GM13976 (cell line): ENCODE measurements at regions not wholly inside any gene's neighbourhood (a gene's known extent, or its start where the extent isn't known, plus 50 kb on each side); places are given as distances from the start of the nearest gene placed in this dataset.

Source experiments
- DNase-seq: peaks from one replicate; pipeline ENCODE4 v3.0.0; 2012; ENCODE audit warnings: low spot score
- in situ Hi-C: fragments of 300-500 bp; cut with MboI; formaldehyde crosslinking; loops from one replicate; pipeline ENCODE4 v1.12.0; 2022; ENCODE audit warnings: low sequenced_read_pairs, mixed read lengths, inconsistent platforms; ENCODE audit not compliant: unreplicated experiment
- TF ChIP-seq, protein P1 (sequence below): IDR thresholded peaks from 2 replicates; pipeline ENCODE4 v1.5.1; 2012; ENCODE audit warnings: borderline replicate concordance, mild to moderate bottlenecking; ENCODE audit not compliant: insufficient read depth; ENCODE audit errors: extremely low read depth, missing control alignments, control extremely low read depth

DNA sequence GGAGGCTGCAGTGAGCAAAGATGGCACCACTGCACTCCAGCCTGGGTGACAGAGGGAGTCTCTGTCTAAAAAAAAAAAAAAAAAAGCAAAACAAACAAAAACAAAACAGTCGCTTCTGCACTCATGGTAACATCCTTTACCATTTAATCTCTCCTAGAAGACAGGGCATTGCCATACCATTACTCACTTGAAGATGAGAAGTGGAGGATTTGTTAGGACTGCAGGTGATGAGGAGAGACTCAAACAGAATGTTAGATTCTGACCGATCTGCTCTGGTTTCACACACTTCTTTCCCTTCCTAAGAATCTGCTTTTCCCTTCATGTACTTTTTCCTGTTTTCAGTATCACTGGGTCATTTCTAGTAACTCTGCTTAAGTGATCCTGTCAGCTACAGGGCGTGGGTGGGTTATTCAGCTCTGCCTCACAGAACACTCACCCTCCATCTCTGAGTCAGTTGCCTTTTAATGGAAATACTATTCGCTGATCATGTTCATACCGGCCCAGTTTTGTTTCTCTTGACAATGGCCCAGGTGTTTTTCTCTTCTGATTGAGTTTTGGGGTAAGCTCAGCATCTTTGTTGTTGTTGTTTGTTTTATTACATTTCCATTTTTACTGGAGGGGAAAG lies 148.0 kb upstream of the ERG start:
- in situ Hi-C loops, result no loop called here
- DNase-seq, result no peak
- TF ChIP-seq, protein P1, sequence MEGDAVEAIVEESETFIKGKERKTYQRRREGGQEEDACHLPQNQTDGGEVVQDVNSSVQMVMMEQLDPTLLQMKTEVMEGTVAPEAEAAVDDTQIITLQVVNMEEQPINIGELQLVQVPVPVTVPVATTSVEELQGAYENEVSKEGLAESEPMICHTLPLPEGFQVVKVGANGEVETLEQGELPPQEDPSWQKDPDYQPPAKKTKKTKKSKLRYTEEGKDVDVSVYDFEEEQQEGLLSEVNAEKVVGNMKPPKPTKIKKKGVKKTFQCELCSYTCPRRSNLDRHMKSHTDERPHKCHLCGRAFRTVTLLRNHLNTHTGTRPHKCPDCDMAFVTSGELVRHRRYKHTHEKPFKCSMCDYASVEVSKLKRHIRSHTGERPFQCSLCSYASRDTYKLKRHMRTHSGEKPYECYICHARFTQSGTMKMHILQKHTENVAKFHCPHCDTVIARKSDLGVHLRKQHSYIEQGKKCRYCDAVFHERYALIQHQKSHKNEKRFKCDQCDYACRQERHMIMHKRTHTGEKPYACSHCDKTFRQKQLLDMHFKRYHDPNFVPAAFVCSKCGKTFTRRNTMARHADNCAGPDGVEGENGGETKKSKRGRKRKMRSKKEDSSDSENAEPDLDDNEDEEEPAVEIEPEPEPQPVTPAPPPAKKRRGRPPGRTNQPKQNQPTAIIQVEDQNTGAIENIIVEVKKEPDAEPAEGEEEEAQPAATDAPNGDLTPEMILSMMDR, result no peak

DNA sequence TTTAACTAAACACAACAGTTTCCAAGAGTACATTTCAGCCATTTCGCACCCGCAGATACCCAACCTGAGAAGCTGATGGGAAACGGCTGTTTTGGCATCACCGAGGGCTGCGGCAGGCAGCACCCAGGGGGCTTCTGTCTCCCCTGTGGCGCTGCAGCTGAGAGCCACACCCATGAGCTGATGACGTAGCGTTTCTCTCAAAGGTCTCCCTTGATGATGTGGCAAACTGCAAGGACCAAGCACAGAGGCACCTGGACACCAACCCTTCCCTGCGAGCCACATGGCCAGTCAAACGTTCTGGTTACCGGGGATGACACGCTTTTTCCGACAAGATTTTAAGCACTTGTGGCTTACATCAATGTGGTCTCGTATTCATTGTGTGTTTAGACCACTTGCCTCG lies 150.8 kb upstream of the ERG start:
- no peak for DNase-seq
- TF ChIP-seq, protein P1, result no peak
- in situ Hi-C loops, result no loop called here

DNA sequence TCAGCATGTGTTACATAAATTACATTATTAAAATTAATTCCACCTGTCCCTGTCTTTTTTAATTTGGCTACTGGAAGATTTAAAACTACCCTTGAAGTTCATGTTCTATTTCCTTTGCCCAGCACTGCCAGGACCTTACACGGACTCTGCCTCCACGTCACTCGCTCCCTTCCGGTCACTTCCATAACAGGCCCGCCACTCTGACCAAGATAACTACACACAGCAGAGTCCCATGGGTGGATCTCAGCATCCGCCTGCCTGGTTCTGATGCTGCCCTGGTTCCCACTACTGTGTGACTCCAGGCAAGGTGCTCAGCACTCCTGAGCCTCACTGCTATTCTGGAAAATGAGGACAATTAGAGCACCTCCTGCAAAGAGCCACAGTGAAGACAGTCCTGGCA lies 153.3 kb upstream of the ERG start:
- TF ChIP-seq, protein P1, result no peak
- in situ Hi-C loops, result no loop called here
- DNase-seq, result no peak

GRCh38 chr21:38652396-38652795 lies 153.3 kb upstream of the ETS2 start:
- in situ Hi-C loops, result no loop called here
- TF ChIP-seq, protein P1, result no peak
- no peak for DNase-seq

- in situ Hi-C loops, result no loop called here
- DNase-seq, result no peak
- TF ChIP-seq, protein P1, result no peak
Measured at GRCh38 chr21:38654580-38654979, 151.1 kb upstream of the ETS2 start.

GRCh38 chr21:38658511-38658910 lies 147.2 kb upstream of the ETS2 start:
- in situ Hi-C loops, result no loop called here
- TF ChIP-seq, protein P1, result no peak
- no peak for DNase-seq

DNA sequence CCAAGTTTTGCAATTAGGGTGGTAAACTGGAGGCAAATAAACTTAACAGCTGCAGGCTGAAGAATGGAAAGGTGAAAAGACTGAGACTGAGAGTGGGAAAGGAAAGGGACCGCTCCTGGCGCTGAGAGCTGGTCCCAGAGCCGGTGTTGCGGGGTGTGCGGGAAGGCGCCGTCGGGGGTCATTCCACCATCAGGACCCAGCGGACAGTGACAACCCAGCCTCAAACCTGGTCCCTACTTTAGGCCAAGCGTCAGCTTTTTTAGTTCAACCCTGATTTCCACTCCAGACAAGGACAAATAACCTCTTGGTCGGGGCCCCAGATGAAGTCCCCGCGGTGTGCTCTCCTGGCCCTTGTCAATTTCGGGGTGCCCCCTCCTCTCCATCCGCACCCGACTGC lies 145.8 kb upstream of the ETS2 start:
- DNase-seq, result no peak
- in situ Hi-C loops, result no loop called here
- TF ChIP-seq, protein P1, result no peak
